GM21447 (cell line): ENCODE measurements at regions not wholly inside any gene's neighbourhood (a gene's known extent, or its start where the extent isn't known, plus 50 kb on each side); places are given as distances from the start of the nearest gene placed in this dataset.

ENCODE experiments used
- ATAC-seq: cut with Tn5 transposase; IDR thresholded peaks from one replicate; pipeline ENCODE4 v1.9.1; 2021; ENCODE audit not compliant: unreplicated experiment

DNA sequence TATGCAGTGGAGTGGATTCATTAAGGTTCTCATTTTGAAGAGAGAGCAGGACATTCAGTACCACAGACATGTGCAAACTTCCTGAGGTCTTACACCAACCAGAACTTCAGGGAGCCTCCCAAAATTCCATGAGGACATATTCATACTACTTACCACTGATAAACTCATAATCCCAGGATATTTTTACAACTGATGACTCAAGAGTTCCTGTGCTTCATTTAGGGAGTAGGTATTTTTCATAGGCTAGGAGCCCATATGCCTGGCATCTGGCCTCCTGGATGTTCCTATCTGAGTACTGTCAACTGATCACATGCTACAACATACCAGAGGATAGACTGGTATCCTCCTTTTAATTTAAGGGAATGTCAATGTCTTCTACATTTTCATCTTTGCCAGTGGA is 578.0 kb downstream of the EFNA5 start:
- no peak for ATAC-seq

DNA sequence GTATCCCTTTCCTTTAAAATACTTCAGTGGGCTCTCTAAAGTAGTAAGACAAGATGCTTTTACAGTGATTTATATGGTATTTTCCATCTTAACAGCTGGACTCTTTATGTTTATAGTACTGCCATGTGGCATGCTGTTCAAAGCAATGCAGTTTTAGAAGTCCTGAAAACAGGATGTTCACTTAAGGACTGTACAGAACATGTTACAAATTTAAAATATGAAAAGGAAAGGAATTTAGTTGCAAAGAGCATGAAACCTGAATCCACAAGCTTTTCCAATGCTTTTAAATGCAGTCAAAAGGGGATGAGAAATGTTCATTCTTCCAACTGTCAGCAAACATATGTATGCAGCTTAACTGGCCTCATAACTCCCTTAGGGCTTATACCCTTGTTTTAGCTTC is 580.2 kb downstream of the EFNA5 start:
- no peak for ATAC-seq

DNA sequence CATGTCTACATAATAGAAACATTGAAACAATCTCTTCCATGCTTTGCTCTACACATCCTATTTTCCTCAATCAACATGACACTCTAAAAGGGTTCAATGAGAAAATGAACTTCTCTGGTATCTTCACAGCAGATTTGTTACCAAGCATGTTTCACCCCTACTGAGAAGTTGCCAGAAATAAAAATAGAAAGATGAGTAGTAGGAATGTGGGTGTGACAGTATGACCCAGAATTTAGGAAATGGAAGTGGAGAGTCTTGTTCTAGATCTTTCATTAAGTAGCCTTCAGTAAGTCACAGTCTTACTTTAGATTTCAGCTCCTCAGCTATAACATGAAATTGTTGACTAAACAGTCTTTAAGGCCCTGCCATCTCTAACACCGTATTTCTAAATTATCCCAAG is 581.8 kb downstream of the EFNA5 start:
- ATAC-seq = no peak

DNA sequence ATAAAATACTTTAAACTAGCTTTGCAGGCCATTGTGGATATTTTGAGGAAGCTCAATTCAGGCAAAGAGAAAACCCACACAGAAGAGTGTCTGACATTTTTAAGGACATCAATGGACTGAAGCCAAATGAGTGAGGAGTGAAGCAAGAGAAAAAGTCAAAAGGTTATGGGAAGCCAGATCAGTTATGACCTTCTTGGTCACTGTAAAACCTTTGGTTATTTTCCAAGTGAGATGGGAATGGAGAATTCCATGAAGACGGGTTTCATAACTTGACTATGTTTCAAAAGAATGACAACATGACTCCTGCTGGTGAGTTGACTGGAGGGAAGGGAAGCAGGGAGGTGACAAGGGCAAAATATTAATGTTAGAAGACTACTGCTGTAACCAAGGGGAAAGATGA is 585.2 kb downstream of the EFNA5 start:
- no peak for ATAC-seq

DNA sequence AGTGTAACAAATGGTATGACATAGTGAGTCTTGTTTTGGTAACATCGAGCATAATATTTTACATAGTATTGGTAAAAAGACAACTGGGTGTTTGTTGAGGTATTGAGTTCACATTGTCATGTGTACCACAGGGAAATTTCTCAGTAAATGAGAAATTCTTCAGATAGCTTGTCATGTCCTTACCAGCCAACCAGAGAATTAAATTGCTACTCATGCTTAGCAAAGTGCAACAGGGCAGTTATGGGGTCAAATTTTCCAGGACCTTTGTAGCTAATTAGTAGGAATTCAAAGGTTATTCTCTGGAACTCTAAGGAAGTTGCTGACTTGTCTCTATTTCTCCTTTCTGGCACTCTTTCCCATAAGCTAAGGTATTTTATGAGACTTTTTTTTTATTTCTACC is 595.7 kb downstream of the EFNA5 start:
- no peak for ATAC-seq

DNA sequence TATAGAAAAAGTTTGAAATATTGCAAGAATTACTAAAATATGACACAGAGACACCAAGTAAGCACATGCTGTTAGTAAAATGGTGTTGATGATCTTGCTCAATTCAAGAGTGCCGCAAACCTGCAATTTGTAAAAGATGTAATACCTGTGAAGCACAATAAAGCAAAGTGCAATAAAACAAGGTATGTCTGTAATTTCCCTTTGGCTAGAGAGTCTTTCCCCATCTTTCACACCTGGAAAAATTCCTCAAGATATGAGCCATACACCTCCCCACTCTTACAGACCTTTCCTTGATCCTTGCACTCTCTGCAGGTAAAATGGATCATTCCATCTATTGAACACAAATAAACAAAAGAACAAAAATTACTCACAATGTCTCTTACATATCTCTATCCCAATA is 597.8 kb downstream of the EFNA5 start:
- no peak for ATAC-seq

DNA sequence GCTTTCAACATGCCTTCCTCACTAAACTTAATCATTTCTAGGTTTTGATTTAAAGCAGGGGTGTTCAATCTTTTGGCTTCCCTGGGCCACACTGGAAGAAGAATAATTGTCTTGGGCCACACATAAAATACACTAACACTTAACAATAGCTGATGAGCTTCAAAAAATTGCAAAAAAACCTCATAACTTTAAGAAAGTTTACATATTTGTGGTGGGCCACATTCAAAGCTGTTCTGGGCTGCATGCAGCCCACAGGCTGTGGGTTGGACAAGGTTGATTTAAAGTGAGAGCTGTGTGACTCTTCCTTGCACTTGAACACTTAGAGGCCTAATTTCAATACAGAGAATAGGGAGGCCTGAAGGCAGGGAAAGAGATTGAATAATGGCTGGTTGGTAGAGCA is 598.3 kb downstream of the EFNA5 start:
- ATAC-seq = no peak

DNA sequence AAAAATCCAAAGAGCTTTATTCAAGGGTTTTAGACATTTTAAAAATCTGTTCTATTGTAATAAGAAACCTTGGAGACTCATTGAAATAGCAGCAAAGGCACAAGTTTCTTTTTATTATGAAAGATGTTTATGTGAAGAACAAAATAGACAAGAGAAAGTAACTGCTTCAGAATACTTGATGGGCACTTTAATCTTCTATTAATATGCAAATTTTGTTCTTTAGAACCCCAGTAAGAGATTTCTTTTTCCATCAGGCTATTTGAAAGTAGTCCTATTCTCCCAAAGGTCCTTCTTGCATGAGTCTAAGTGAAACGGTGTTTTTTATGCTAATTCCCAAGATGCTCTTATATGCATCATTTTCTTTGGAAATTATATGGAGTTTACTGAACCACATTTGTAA is 602.0 kb downstream of the EFNA5 start:
- no peak for ATAC-seq

DNA sequence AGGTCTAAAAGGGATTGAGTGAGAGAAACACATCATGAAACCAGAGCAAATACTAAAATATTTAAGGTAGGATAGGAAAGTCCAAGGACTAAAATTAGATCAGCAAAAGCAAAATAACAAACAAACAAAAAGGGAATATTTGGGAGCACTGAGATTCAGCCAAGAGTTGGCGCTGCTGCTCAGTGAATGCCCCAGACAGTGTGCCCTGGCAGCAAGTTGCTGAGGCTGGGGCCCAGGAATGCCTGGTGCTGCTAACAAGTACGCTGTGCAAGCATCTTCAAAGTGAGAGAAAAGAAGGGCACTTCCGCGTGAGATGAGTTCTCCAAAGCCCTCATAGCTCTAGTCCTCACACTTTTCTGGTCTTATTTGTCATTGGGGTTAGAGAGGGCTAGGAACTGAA is 603.3 kb downstream of the EFNA5 start:
- ATAC-seq = no peak

DNA sequence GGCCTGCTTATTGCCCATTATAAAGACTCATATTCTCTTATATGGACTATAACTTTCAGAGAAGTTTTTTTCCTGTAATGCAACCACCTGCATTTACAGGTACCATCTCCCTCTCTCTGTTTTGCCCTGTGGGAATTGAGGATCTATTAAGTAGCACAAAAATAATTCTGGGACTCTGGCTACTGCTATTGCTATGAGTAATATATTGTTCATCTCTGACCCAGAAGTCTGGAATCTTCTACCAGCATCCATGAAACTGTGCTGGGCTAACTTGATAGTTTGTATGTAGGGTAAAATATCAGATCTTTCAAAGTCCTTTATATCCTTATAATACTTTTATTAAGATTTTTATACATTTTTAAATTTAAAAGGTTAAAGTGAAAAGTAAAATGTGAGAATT is 607.2 kb downstream of the EFNA5 start:
- no peak for ATAC-seq

DNA sequence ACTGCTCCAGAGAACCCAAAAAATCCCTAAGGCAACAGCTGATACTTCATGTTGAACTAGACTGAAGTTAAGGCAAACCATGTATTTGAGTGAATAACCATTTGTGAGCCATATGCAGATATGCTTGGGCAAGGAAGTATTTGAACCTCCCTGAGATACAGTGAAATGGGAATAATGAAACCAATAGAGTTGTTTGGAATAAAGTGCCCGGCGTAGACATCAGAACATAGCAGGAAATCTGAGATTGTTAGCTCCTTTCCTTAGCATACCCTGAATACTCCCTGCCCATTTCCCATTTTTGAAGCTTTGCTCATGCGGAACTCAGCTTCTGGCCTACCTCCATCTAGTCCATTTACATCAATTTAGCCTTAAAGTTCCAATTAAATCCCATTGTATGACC is 611.9 kb downstream of the EFNA5 start:
- no peak for ATAC-seq

DNA sequence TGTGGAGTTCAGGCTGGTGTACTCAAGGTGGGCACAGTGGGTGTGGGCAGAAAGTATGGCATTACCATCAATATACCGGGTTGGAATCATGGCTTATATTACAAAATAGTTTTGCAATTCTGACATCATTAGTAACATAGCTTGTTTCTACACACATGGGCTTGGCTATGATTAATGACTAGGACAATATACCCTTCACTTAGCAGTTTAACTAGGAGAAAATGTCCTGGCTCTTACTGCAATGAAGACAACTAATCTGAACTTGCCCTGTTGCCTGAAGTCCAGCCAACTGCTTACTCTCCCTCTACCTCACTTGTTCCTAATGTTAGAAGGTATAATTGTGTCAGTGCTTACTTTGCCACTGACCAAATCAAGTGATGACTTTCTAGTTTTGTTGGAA is 612.5 kb downstream of the EFNA5 start:
- no peak for ATAC-seq

DNA sequence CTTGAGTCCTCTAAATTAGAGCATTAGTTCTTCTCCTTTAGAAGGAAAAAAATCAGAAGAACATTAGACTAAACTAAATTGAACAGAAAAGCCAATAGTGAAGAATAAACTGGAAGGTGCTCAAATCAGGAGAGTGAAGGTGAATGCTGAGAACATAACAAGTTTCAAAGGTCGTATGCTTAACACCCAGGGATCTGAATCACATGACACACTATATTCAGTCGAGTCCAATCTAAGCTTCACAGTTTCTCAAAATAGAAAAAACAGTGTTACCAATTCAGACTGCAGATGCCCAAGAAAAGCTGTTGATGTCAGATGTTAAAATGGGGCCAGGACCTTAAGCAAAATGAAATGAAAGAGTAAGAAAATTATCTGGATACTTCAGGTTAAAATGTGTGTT is 614.5 kb downstream of the EFNA5 start:
- no peak for ATAC-seq

DNA sequence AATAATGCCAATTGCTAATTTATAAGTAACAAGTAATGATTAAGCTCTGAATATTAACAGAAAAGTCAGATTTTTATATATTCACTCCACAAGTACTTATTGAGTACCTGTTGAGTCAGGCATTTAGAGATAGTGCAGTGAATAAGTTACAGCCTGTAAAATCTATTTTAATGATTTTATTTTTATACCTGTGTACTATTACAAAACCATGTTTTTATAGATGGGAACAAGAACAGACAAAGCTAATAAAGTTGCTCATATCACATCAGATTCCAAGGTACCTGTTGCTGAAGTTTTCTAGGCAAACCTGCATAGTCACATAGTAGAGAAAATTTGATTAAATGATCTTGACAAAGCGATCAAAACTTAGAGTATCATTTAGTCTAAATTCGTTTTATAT is 623.7 kb downstream of the EFNA5 start:
- no peak for ATAC-seq

DNA sequence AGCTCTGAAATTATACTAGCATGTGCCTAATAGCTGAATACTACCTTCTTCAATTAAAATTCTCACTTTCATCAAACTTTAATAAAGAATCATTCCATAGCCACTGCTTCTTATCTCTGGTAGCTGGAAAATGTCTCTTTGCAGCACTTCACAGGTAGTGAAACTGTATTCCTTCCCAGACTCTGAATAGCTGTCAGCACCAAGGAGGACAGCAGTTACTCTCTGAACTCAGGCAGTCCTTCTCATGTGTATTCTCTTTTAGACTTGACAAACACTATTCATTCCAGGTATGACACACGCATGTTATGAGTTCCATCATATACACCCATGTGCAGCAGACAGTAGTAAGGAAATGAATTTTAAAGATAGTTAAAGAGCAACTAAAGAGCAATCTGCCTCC is 627.1 kb downstream of the EFNA5 start:
- ATAC-seq = no peak

DNA sequence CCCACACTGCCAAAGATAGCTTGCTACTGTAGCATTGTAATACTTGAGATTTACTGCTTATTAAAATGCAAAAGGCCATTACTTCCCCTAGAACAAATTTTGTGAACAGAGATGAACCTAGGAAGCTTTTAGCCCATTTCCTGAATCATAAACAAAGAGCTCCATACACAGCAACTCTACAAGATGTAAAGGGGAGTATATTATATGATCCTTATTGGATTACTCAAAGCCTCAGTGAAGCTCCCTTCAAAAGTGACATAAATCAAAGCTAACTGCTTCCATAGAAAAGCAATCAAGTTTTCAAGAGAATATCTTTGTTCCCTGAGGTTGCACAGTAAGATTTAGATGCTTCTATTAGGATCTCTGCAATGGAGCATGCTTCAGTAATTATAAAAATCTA is 629.8 kb downstream of the EFNA5 start:
- no peak for ATAC-seq

DNA sequence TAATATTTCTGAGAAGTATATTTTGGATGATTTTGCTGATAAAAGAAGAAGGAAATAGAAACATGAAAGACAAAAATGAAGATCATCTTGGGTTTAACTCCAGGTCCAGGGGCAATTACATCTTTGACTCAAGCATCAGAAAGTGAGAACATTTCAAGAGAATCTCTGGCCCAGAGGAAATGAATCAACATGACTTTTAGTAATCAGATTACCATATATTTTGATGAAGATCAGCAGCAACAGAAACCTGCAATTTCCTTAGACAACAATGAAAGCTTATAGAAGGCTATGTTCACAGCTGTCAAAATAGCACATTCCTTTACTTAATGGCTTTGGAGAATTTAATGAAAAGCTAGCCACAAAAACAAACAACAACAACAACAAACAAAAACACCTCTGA is 638.1 kb downstream of the EFNA5 start:
- no peak for ATAC-seq

DNA sequence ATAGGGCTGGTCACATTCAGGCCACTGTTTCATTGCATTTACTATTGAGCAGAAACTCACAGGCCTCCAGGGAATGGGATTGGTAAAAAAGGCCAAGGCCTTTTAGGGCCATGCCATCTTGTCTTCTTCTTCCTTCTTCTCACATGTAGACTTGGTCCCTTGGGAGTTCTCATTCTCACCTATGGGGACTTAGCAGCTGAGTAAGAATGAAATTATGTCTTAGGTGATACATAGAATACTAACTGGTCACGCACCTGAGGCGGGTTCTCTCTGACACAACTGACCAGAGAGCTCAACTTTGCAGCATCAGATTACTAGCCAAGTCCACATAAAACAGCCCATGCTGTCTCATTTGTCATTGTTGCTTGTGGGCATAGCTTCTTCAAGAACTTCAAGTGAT is 641.8 kb downstream of the EFNA5 start:
- no peak for ATAC-seq

DNA sequence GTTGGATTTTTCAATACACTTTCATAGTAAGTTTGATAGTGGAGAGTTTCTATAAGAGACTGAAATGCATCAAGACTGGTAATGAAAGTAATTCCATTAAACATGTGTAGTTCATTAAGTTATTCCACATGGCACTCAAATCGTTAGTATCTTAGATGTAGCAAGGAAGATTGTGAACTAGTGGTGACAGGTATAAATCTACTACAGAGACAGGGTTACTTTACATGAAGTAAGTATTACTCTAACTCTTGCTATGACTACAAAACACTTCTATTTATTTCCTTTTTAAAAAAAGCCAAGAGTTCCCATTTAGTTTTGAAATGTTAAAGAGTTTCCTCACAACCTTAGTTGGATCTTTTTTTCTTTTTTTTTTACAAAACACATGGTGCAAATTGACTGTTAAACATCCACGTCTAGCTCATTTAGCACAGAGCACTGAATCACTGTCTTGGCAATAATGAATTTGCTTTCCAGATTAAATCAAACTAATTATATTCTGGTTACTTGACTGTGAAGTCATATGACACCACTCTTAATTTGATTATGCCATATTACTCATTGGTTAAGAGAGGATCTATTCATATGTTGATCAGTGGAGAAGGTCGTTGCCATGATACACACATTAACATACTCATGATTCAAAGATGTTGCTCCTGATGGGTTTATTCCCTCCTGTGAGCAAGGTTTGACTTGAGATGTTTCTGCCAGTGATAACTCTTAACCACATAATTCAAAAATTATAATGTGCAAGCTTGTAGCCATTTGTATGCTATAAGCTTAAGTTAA is 644.8 kb downstream of the EFNA5 start:
- no peak for ATAC-seq

DNA sequence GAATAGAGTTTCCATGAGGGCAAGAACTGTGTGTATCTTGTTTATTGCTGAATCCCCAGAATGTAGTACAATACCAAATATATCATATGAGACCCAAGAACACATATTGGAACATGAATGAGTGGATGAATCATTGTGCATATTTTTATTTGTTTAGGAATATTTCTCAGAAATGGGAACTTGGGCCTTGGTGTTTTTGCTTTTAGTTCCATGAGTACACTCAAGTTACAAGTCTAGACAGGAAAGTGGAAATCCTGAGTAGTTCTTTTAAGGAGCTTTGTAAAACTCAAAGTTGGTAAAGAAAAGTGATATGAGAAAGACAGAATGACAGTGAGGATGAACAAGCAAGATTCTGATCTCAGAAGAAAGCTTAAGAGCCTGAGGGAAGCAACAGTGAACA is 647.0 kb downstream of the EFNA5 start:
- ATAC-seq = no peak

DNA sequence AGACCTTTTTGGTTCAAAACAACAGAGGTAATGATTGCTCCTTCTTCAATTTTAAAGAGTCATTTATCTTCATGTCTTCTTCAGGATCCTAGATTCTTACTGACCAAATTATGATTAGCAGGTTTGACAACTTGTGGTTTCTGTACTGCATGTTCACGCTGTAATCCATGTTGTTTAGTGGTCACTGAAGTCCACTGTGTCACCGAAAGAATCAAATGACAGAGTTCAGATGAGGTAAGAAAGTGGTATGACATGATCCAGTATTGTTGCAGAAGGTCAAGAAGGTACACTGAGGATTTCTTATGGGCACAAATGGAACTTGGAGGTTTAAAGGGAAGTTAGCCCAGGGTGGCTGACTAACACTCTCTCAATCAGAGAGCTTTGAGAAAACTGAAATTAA is 649.2 kb downstream of the EFNA5 start:
- no peak for ATAC-seq

DNA sequence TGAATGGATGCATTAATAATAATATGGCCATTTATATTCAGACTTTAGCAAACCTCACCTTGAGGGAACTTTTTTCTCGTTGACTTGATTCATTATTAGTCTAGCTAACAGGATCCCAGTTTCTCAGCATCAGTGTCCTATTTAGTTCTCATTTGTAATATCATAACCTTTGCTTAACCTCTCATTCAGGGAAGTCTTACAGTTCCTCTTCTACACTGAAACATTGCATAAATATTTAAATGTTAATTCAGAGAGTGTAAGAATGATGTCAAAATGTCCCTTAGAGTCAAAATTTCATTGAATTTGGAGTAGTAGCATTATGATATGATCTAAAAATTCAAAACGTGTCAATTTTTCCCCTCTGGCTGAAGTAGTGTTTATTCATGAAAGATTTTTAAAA is 650.1 kb downstream of the EFNA5 start:
- no peak for ATAC-seq

DNA sequence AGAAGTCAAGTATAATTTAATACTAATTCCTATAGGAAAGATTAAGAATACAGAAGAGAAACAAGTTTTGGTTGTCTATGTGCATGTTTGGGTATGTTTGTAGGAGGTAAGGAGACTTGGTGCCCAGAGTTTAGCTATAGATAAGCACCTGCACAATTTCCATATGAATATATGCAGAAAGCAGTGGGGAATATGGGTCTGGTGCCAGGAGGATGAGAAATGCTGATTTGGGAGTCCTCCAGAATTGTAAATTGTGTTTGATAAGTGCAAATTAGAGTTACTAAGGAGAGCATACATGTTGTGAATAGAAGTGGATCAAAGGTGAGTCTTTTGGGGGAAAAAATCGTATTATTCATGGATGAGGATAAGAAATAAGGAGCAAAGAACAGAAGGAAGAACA is 653.1 kb downstream of the EFNA5 start:
- ATAC-seq = no peak

DNA sequence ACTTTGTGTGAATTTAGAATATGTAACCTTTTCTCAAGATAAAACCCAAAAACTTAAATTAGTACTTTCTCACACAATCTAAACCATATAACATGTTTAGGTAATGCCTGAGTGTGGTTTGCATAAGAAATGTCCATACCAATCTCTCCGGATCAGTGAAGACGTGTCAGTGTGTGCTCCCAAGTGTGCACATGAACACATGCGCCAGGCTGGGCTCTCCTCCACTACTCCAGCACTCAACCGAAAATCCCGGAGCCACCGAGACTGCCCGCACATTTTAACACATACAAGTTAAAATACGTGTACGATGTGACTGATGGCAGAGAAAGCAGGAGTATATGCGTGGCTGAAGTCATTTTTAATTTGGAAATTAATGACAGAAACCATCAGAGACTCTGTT is 658.4 kb downstream of the EFNA5 start:
- no peak for ATAC-seq
